Hematopoietic multipotent progenitor cell treated with erythropoietin and hydrocortisone succinate and interleukin-3 and kit ligand, for 6 days (in vitro differentiated cells): ENCODE measurements at regions not wholly inside any gene's neighbourhood (a gene's known extent, or its start where the extent isn't known, plus 50 kb on each side); places are given as distances from the start of the nearest gene placed in this dataset.
A peak's percentile ranks its signal among the peaks of the same experiment; 100 is the strongest.
"Not testable (repeated sequence)": the region's sequence is repeated elsewhere in the genome, so short reads cannot be mapped to it uniquely, and the experiment has no call there.

Experiments used
- DNase-seq: peaks from one replicate; pipeline ENCODE4 v3.0.0-alpha.2; 2015

DNA sequence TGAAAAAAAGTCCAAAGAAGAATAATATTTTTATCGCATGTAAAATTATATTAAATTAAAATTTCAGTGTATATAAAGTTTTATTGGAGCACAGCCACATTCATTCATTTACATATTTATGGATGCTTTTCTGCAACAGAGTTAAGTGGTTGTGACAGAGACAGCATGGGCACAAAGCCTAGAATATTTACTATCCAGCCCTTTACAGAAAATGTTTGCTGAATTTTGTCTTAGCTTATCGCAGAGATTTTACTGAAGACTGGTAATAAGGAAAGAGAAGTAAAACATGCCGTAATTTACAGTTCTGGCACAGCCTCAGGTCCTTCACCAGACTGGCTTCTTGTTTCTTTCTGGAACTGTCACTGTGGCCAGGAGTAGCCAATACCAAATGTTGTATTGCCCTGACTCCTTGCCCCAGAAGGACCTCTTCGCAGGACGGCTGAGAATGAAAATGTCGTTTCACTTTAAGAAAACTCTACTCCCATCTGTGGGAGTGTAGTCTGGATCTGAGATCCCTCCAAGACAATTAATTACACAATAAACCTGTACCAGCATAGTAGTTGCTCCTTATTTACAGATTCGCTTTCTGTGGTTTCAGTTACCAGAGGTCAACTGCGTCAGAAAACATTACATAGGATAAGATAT is 94.9 kb upstream of the GOT2 start:
- no peak for DNase-seq

- no peak for DNase-seq
Measured at GRCh38 chr16:58824201-58824600, 90.1 kb upstream of the GOT2 start.

GRCh38 chr16:58821886-58822285 is 87.8 kb upstream of the GOT2 start:
- no peak for DNase-seq

- no peak for DNase-seq
Measured at GRCh38 chr16:58820411-58820810, 86.3 kb upstream of the GOT2 start.

DNA sequence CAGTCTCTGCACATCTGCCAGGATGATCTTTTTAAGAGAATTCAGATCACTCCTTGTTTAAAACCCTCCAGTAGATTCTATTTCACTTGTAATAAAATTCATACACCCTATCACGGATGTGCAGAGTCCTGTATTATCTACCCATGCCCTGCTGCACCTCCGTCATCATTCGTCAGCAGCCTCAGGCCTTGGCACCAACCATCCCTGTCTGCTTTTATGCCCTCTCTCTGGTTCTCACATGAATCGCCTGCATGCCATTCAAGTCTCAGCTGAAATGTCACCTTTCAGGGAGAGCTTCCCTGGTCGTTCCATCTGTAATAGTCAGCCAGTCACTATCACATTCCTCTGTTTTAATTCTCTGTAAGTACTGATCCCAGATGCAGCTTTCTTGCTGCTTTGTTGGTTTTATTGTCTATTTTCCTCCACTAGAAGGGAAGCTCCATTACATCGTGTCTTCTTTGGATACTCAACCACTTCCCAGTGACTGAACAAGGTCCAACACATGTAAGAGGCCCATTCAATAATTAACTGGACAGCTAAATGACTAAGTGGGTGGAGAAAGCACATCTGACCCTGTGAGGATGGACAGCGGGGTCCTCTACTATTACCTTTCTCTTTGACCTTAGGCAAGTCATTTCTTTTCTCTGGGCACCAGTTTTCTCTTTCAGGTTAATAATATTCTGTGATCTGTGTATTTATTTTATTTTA is 81.2 kb upstream of the GOT2 start:
- DNase-seq = no peak

DNA sequence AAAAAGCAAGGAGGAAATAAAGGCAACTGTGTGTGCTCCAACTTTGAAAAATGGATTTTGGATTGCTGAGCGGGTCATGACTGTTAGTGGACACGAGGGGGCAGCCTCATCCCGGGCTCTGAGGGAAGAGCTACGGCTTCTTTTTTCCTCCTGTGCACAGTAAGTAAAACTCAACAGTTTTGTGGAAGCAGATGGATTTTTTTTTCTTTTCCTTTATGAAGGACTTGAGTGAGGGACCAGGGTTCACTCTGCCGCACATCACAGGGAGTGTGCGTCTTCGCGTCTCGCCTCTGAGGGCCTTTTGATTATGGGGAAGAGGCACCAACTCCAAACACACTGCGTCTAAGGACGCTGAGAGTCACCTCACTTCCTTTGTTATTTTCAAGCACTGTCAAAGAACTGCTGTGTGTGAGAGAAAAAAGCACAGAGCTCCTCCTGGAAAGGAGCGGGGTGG is 80.3 kb upstream of the GOT2 start:
- DNase-seq = peak; percentile 76

- no peak for DNase-seq
Measured at GRCh38 chr16:58809213-58809612, 75.1 kb upstream of the GOT2 start.

GRCh38 chr16:58807276-58807675 is 73.2 kb upstream of the GOT2 start:
- DNase-seq = no peak

DNA sequence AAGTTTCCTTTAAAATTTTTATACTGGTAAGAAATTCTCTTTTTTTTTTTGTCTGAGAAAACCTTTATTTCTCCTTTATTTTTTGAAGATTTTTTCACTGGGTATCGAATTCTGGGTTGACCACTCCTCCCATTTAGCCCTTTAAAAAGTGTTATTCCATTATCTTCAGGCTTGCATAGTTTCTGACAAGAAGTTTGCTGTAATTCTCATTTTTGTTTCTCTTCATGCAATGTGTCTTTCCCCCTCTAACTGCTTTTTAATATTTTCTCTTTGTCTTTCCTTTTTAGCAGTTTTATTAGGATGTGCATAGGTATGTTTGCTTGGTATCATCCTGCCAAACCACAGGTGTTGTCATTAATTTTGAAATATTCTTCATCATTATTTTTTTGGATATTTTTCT is 67.7 kb upstream of the GOT2 start:
- no peak for DNase-seq

DNA sequence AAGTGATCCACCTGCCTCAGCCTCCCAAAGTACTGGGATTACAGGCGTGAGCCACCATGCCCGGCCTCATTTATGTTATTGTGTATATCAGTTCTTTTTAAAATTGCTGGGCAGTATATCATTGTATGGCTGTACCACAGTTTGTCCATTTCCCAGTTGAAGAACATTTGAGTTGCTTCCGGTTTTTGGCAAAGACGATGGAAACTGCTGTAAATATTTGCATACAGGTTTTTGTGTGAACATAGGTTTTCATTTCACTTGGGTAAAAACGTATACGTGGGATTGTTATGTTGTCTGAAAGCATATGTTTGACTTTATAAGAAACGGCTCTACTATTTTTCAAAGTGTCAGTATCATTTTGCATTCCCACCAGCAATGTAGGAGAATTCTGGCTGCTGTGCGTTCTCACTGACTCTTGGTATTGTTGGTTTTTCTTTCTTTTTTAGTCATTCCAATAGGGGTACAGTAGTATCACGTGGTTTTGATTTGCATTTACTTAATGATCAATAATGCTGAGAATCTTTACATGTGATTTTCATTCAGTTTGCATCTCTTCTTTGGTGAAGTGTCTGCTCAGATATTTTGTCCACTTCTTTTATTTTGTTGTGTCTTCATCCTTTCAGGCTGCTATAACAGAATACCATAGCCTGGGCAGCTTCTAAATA is 63.2 kb upstream of the GOT2 start:
- no peak for DNase-seq

DNA sequence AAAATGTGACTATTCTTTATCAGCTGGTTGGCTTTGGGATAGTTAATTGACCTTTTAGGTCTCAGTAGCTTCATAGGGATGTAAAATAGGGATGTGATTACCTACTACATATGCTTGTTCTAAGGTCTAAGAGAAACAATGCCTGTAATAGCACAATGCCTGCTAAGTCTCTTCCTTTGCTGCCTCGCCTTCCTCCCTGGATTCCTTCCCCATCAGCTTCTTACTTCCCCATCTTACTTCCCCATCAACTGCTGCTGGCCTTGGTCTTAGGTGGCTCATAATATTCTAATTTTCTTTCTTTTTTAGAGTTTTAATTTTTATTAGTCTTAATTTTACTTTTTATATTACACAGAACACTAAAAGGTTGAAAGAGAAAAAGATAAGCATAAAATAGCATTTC is 59.2 kb upstream of the GOT2 start:
- no peak for DNase-seq

DNA sequence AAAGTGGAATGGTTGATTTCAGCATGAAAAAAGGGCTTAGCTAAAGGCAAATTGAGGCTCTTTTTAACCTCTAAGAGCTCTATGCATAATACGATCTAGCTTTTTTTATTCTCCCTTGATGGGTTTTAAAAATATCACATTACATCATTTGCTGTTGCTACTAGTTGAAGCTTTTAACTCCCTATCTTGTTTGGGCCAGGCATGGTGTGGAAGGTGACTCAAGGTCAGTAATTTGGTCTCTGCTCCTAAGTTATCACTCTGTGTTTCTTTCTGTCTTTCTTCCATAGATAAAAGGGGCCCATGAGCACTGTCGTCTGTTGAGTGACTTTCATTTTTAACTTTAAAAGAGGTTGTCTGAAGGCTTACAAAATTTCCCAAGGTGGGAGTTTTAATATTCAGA is 58.1 kb upstream of the GOT2 start:
- peak; percentile 75 for DNase-seq

DNA sequence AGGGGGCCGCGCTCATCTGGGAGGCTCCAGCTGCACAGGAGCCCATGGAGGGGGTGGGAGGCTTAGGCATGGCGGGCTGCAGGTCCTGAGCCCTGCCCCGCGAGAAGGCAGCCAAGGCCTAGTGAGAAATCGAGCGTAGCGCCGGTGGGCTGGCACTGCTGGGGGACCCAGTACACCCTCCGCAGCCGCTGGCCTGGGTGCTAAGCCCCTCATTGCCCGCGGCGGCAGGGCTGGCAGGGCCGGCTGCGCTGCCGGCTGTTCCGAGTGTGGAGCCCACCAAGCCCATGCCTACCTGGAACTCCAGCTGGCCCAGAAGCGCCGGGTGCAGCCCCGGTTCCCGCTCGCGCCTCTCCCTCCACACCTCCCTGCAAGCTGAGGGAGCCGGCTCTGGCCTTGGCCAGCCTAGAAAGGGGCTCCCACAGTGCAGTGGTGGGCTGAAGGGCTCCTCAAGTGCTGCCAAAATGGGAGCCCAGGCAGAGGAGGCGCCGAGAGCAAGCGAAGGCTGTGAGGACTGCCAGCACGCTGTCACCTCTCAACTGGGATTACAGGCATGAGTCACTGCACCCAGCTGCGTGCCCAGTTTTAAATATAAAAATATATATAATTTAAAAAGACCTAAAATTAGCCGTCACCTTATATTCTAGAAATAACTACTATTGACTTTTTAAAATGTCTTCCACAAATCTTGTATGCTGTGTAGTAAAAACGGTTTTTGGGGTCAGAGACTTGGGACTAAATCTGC is 56.9 kb upstream of the GOT2 start:
- not testable (repeated sequence) for DNase-seq

DNA sequence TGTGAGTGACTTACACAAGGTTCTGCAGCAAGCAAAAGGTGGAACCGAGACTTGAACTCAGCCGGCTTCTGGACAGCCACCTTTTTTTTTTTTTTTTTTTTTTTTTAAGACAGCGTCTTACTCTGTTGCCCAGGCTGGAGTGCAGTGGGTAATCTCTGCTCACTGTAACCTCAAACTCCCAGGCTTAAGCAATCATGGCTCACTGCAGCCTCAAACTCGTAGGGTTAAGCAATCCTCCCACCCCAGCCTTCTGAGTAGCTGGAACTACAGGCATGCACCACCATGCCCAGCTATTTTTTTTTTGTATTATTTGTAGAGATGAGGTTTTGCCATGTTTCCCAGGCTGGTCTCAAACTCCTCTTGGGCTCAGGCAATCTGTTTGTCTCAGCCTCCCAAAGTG is 55.2 kb upstream of the GOT2 start:
- DNase-seq = no peak
